DND-41 (cell line): ENCODE measurements at regions not wholly inside any gene's neighbourhood (a gene's known extent, or its start where the extent isn't known, plus 50 kb on each side); places are given as distances from the start of the nearest gene placed in this dataset.

ENCODE experiments used
- ATAC-seq: fragments of 200-7000 bp; cut with Tn5 transposase; 3 replicates; pipeline ENCODE4 v1.9.1; 2021; ENCODE audit warnings: low read depth; ENCODE audit not compliant: insufficient read depth
- DNase-seq: peaks from one replicate; pipeline ENCODE4 v3.0.0-alpha.2; 2020
- H2AFZ ChIP-seq: 2 replicates; pipeline ENCODE4 v1.6.0; 2012; ENCODE audit warnings: low read depth, low read length
- H3K27ac ChIP-seq: 2 replicates; pipeline ENCODE4 v1.5.1; 2012; ENCODE audit warnings: low read length, inconsistent platforms
- H3K27me3 ChIP-seq: fragments of 200-600 bp; sonication (generic); 2 replicates; pipeline ENCODE4 v1.6.0; 2012; ENCODE audit warnings: low read length, mild to moderate bottlenecking, inconsistent platforms; ENCODE audit not compliant: insufficient read depth, poor library complexity
- H3K36me3 ChIP-seq: 2 replicates; pipeline ENCODE4 v1.5.1; 2012; ENCODE audit warnings: low read length, inconsistent platforms; ENCODE audit not compliant: insufficient read depth
- H3K4me1 ChIP-seq: 2 replicates; pipeline ENCODE4 v1.5.1; 2012; ENCODE audit warnings: mild to moderate bottlenecking, low read length; ENCODE audit not compliant: insufficient read depth
- H3K4me2 ChIP-seq: 2 replicates; pipeline ENCODE4 v1.6.0; 2012; ENCODE audit warnings: mild to moderate bottlenecking, moderate library complexity, low read length, inconsistent platforms; ENCODE audit not compliant: insufficient read depth
- H3K4me3 ChIP-seq, 2 experiments: fragments of 200-600 bp in 1 of 2; shearing (Covaris generic) in 1 of 2; 2 replicates each; pipeline ENCODE4 v1.5.1; 2012 to 2016; ENCODE audit warnings: inconsistent platforms in 2 of 2, low read length in 2 of 2, mild to moderate bottlenecking in 2 of 2, low read depth in 1 of 2, moderate library complexity in 1 of 2
- H3K79me2 ChIP-seq: 2 replicates; pipeline ENCODE4 v1.6.0; 2012; ENCODE audit warnings: low read length, inconsistent platforms; ENCODE audit not compliant: insufficient read depth
- H3K9ac ChIP-seq: 2 replicates; pipeline ENCODE4 v1.6.0; 2012; ENCODE audit warnings: low read depth, mild to moderate bottlenecking, inconsistent platforms, low read length, moderate library complexity
- H3K9me3 ChIP-seq: 2 replicates; pipeline ENCODE4 v1.5.1; 2012; ENCODE audit warnings: low read length, moderate library complexity, mild to moderate bottlenecking, inconsistent platforms; ENCODE audit not compliant: insufficient read depth, severe bottlenecking
- H4K20me1 ChIP-seq: 2 replicates; pipeline ENCODE4 v1.6.0; 2012; ENCODE audit warnings: low read length; ENCODE audit not compliant: insufficient read depth
- EZH2 ChIP-seq: IDR thresholded peaks from 3 replicates; pipeline ENCODE4 v1.6.1; 2012; ENCODE audit warnings: borderline replicate concordance, low read depth, mild to moderate bottlenecking, moderate library complexity, low read length, inconsistent platforms; ENCODE audit not compliant: severe bottlenecking
- TF ChIP-seq, protein P1 (sequence below): IDR thresholded peaks from 2 replicates; pipeline ENCODE4 v1.5.1; 2012; ENCODE audit warnings: borderline replicate concordance, low read length, moderate library complexity, mild to moderate bottlenecking; ENCODE audit not compliant: poor library complexity, severe bottlenecking; ENCODE audit errors: extremely low read depth

DNA sequence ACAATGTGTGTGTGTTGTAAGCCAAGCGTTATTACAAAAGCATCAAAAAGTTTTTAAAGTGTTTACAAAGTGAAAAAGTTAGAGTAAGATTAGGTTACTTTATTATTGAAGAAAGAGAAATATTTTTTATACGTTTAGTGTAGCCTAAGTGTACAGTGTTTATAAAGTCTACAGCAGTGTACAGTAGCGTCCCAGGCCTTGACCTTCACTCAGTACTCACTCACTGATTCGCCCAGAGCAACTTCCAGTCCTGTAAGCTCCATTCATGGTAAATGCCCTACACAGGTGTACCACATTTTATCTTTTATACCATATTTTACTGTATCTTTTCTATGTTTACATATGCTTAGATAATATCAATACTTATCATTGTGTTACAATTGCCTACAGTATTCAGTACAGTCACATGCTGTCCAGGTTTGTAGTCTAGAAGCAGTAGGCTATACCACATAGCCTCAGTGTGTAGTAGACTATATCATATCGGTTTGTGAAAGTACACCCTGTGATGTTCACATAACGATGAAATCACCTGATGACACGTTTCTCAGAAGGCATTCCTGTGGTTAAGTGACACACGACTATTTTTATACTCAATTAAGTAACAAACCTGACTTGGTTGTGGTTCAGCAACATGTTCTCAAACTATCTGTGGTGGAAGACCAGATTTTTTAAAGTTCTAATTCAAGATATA, 152.0 kb upstream of the EDNRA start:
- Histone ChIP-seq H3K27ac (no peak overlapping the region), H3K27me3 (no peaks in the 10 kb centered on the region), H4K20me1 (no peaks in the 10 kb centered on the region), H3K9ac (no peak overlapping the region), H2AFZ (no peak overlapping the region), H3K36me3 (no peaks in the 10 kb centered on the region), H3K4me3 (no peak overlapping the region), H3K9me3 (no peaks in the 10 kb centered on the region), H3K4me1 (no peaks in the 10 kb centered on the region), H3K4me2 (no peak overlapping the region), H3K79me2 (no peaks in the 10 kb centered on the region)
- TF ChIP-seq, protein P1, sequence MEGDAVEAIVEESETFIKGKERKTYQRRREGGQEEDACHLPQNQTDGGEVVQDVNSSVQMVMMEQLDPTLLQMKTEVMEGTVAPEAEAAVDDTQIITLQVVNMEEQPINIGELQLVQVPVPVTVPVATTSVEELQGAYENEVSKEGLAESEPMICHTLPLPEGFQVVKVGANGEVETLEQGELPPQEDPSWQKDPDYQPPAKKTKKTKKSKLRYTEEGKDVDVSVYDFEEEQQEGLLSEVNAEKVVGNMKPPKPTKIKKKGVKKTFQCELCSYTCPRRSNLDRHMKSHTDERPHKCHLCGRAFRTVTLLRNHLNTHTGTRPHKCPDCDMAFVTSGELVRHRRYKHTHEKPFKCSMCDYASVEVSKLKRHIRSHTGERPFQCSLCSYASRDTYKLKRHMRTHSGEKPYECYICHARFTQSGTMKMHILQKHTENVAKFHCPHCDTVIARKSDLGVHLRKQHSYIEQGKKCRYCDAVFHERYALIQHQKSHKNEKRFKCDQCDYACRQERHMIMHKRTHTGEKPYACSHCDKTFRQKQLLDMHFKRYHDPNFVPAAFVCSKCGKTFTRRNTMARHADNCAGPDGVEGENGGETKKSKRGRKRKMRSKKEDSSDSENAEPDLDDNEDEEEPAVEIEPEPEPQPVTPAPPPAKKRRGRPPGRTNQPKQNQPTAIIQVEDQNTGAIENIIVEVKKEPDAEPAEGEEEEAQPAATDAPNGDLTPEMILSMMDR, result no peak
- TF ChIP-seq EZH2, result no peak
- DNase-seq (no peak), ATAC-seq (no peak)

DNA sequence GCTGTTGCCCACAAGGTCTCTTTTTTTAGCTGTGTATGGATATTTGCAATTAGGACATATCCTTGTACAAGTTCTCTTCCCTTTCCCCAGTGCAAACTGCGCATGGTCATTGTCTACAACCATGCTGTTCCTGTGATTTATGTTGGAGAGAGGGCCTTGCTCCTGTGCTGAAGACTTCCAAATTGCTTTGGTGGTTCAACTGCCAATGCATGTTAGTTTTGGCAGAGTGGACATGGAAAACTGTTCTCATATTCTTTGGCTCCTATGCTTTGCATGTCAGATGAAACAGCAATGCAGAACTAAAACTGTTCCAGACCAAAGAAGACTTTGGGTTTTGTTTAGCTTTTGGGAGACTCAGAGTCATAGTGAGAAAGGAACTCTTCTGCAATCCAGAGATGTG, 148.8 kb upstream of the EDNRA start:
- Histone ChIP-seq H2AFZ (no peak overlapping the region), H3K4me2 (no peak overlapping the region), H4K20me1 (no peaks in the 10 kb centered on the region), H3K79me2 (no peaks in the 10 kb centered on the region), H3K9me3 (no peaks in the 10 kb centered on the region), H3K27ac (no peak overlapping the region), H3K36me3 (no peaks in the 10 kb centered on the region), H3K4me3 (no peak overlapping the region), H3K4me1 (no peaks in the 10 kb centered on the region), H3K9ac (no peak overlapping the region), H3K27me3 (no peaks in the 10 kb centered on the region)
- no peak for DNase-seq
- TF ChIP-seq EZH2, result no peak
- TF ChIP-seq, protein P1, result no peak
- ATAC-seq, result no peak

GRCh38 chr4:147334478-147334877, 146.4 kb upstream of the EDNRA start:
- Histone ChIP-seq H3K36me3 (no peaks in the 10 kb centered on the region), H3K27ac (no peak overlapping the region), H2AFZ (no peak overlapping the region), H3K9ac (no peak overlapping the region), H3K4me2 (no peak overlapping the region), H3K79me2 (no peaks in the 10 kb centered on the region), H3K4me3 (no peak overlapping the region), H4K20me1 (no peaks in the 10 kb centered on the region), H3K27me3 (no peaks in the 10 kb centered on the region), H3K9me3 (no peaks in the 10 kb centered on the region), H3K4me1 (no peaks in the 10 kb centered on the region)
- DNase-seq (no peak), ATAC-seq (no peak)
- TF ChIP-seq EZH2, result no peak
- TF ChIP-seq, protein P1, result no peak

- H3K9ac ChIP-seq, result no peak overlapping the region
- no peaks in the 10 kb centered on the region for H3K9me3 ChIP-seq
- H4K20me1 ChIP-seq, result no peaks in the 10 kb centered on the region
- H3K79me2 ChIP-seq, result no peaks in the 10 kb centered on the region
- TF ChIP-seq, protein P1, result no peak
- no peak for TF ChIP-seq EZH2
- H3K27ac ChIP-seq, result no peak overlapping the region
- no peaks in the 10 kb centered on the region for H3K27me3 ChIP-seq
- H2AFZ ChIP-seq, result no peak overlapping the region
- H3K4me1 ChIP-seq, result no peaks in the 10 kb centered on the region
- H3K36me3 ChIP-seq, result no peaks in the 10 kb centered on the region
- DNase-seq (no peak), ATAC-seq (no peak)
- H3K4me3 ChIP-seq, result no peak overlapping the region
- H3K4me2 ChIP-seq, result no peak overlapping the region
Measured at GRCh38 chr4:147335183-147335582, 145.7 kb upstream of the EDNRA start.
